Epithelial cell of prostate (primary cell): ENCODE measurements at regions not wholly inside any gene's neighbourhood (a gene's known extent, or its start where the extent isn't known, plus 50 kb on each side); places are given as distances from the start of the nearest gene placed in this dataset.

Experiments
- DNase-seq: peaks from one replicate; pipeline ENCODE4 v3.0.0-alpha.2; 2011; ENCODE audit warnings: low read depth, low spot score
- H3K27ac ChIP-seq: fragments of 450-650 bp; 2 replicates; pipeline ENCODE4 v1.5.1; 2017; ENCODE audit warnings: mild to moderate bottlenecking

DNA sequence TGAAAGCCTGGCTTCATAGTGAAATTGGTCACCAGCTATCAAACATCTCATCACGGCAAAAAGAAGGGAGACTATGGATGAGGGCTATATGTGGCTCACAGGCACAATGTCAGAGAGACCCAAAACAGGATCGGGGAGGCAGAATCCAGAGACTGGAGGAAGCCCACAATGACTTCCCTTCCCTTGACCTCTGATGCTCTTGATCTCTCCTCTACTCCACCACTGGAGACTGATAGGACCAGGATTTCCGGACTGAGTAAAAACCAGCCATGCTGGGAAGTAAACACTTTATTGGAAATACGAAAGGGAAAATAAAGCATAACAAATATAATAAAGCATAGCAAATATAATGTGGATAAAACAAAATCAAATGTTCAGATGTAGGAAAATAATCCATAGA lies 597.3 kb downstream of the UTRN start:
- H3K27ac ChIP-seq, result no peak overlapping the region
- DNase-seq, result no peak

DNA sequence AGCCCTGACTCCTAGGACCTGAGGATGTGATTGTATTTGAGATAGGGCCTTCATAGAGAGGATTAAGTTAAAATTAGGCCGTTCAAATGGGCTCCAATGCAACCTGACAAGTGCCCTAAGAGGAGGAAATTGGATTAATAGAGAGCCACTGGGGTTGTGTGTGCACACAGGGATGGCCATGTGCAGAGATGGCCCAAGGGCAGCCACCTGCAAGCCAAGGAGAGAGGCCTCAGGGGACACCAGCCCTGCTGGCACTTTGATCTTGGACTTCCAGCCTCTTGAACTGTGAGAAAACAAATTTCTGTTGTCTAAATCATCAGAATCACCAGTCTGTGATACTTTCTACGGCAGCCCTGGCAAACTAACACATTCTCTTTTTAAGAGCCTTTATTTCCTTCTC lies 598.8 kb downstream of the UTRN start:
- DNase-seq, result no peak
- no peak overlapping the region for H3K27ac ChIP-seq

DNA sequence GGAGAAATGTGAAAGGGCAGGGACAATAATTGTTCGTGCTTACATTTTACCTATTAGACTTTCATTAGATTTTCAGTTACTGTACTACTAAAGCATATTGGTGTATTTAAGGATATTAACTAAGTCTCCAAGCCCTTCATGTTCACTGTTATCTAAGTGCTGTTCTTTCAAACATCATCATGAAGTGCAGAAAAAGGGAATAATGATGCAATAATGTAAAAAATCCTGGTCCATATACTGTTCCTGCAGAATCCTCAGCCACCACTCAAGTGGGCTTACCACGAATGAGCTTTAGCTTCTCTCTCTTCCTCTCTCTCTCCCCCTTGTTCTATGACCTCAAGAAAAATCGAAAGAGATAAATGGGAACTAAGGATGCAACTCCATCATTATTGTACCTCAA lies 600.7 kb downstream of the UTRN start:
- DNase-seq, result no peak
- H3K27ac ChIP-seq, result no peak overlapping the region

DNA sequence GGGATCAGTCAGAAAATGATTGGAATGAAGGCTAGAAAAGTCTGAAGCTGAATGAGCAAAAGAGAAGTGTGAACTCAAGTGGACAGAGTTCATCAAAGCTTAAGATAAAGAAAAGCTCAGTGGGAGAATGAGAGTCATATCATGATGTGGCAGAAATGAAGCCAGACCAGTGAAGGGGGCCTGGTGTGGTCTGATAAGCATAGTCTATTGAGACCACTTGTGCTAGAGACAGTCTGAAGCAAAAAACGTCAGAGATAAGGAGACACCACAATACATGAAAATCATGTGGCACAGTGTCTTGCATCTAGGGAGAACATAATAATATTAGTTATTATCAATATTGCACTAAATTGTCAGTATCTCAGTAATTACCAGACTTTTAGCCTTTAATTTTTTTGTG lies 601.5 kb downstream of the UTRN start:
- no peak for DNase-seq

DNA sequence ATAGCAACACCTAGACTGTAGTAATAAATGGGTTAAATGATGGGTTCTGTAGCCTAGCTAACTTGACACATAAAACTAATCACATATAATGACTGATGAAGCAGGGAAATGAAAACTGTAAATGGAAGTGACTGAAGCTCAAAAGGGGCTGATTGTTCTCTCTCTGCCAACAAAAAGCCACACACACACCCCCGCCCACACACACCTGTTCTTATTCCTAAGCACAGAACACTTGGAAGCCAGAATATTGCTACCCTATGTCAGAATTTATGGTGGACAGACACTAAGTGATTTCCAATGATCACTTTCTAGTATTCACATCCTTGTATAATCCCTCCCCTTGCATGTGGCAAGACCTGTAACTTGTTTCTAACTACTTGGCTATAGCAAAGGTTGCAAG lies 603.5 kb downstream of the UTRN start:
- DNase-seq, result no peak
- no peak overlapping the region for H3K27ac ChIP-seq

More for the DNA sequence above, 601.5 kb downstream of the UTRN start:
- no peak overlapping the region for H3K27ac ChIP-seq

DNA sequence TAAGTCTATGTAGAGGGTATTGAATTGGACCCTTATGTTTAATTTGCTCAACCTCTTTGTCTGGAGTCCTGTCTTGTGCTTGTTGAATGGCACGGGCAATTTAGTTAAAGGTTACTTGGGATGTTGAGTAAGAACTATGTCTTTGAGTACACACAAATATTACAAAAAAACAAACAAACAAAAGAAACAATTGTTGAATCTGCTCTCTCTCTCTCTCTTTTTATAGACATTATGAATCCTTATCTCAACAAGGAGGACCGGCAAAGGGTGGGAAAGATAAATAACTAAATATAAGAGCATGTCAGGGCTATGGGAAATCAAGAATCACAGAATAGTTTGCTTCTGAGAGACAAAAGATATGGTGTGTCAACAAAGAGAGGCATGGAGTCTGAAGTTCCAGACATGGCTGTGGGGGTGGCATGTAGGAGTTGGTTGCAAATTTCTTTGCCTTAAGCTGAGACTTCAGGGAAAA lies 608.6 kb downstream of the UTRN start:
- no peak overlapping the region for H3K27ac ChIP-seq
- DNase-seq, result no peak

DNA sequence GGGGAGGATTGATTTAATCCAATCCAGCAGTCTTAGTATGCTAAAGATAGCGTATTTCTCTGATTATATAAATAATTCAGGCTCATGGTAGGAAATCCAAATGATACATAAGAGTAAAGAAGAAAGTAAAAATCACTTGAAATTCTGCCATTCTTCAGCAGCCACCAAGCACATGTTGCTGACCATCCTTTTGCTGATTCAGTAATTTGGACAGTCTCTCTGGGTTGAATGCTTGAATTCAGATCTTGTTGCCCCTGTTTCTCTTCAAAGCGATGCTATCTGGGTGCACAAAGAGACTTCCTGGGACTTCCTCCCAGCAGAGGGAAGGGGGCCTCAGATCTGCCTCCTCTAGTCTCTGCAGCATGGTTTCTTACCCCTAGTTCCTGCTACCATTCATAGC lies 609.1 kb downstream of the UTRN start:
- DNase-seq, result no peak
- no peak overlapping the region for H3K27ac ChIP-seq

DNA sequence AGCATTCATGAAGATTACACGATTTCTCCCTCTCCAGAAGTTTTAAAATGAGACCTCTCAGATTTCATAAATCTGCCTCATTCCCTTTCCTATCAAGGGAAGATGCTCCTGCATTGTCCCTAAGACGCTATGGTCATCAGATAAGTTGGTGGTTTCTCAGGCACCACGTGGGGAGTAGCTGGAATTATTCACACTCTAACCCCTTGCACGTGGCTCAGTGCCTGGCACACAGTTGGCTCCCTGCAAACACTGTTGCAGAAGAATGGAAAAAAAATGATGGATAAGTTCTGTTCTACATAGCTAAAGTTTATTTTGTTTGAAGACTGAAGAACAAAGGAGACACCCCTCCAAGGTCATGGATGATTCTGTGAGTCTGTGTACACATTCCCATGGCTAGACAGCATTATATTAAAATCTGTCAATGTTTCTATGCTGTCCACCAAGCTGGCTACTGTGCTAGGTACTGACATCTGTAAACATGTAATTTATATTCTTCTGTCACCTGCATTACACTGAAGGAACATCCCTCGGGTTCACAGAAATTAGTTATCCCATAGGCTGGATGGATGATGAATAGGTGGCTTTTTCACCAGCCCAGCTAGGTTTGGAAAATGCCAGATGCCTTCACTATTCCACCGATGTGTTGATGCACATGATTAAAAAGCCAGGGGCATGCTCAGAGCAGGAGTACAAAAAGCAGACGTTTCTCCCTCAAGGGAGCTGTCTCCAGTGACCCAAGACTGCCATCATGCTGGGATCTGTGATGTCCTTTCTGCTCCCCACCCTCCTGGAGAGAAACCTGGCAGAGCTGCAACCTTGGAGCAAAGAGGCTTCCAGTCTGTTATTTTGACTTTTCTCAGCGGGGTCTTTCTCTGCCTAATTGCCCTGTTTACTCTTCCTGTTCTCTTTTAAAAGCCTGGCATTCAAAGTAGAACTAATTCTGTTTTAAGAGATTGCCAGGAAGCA lies 610.5 kb downstream of the UTRN start:
- H3K27ac ChIP-seq, result no peak overlapping the region
- DNase-seq, result no peak

DNA sequence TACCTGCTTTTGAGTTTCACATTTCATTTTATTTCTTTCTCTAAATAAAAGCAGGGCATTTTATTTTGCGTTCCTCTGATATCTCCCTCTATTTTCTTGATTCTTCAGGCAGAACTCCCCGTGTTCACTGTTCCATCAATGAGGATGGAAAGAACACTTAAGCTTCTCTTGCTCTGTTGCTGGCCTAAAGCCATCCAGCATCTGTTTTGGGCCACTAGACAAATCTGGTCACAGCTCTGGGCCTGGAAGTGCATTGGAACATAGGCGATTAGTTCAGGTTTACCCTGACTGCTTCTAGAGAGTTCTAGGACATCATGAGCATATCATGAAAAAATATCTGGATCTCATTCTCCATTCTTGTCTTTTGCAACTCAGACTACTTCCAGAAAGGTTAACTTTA lies 611.2 kb downstream of the UTRN start:
- H3K27ac ChIP-seq, result no peak overlapping the region
- DNase-seq, result no peak

DNA sequence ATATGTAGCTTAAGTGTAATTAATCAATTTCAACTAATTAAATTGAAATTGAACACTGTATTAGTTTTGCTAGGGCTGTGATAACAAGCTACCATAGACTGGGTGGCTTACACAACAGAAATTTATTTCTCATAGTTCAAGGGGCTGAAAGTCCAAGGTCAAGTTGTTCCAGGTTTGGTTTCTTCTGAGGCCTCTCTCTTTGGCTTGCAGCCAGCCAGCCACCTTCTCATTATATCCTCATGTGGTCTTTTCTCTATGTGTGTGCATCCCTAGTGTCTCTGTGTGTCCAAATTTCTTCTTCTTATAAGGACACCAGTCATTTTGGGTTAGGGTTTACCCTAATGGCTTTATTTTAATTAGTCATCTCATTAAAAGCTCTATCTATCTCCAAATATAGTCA lies 611.7 kb downstream of the UTRN start:
- peak overlapping the region; percentile 93 for H3K27ac ChIP-seq
- DNase-seq, result no peak

DNA sequence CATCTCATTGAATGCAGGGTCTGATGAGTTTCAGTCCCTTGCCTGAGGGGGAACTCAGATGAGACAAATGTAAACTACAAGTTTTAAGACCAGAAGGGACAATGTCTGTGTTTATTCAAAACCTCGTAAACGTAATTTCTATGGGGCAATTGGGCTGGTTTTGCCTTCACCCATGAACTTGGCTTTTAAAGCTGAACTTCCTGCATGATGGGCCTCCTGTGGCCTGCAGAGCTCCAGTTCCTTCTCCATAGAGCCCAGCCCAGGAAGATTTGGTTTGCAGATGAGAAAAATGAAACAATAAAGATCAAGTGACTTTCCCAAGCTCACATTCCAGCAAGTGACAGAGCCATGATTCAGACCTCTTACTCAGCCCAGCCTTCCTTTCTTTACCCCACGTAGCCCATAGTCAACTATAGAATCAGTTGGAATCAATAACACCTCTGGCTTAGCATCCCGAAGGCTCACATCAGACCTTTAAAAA lies 612.3 kb downstream of the UTRN start:
- peak; percentile 63 for DNase-seq
- H3K27ac ChIP-seq, result peak overlapping the region; percentile 93

DNA sequence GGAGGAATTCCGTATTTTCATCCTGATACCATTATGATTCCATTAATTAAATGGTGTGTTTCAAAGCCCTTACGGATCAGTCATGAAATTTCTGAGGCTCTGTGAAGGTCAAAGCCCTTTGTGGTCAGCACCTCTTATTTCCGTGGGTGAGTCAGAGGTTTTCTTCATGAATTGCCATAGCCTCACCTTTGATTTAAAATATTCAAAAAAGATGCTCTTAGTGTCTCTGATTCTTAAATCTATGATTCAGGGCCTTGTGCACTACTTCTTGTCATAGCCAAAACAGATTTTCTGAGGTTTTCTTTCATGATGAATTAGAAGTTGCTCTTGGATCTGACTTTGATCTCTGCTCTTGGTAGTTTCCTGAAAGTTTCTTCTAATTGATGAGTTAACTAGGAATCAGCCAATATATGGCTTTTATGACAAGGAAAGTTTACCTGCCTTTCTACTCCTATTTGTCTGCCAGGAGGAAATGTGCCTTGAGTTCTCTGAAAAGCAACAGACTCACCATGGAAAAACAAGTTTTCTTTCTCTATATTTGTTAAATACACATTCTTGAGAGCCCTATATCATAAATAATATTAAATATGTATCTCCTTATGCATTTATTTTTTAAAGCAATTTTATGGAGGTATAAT lies 613.0 kb downstream of the UTRN start:
- peak; percentile 34 for DNase-seq
- H3K27ac ChIP-seq, result peak overlapping the region; percentile 93

DNA sequence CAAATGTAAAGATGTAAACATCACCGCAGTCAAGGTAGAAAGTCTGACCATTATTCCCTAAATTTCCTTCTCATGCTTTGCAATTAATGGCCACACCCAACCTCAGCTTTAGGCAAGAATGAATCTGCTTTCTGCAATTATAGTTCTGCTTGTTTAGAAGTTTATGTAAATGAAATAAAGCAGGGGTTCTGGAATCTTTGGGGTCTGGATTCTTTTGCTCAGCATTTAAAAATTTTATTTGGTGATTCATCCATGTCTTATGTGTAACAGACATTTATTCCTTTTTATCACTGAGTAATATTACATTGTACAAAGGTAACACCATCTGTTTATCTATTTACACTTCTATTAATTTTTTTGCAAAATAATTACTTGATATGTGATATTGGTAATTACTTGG lies 613.6 kb downstream of the UTRN start:
- peak overlapping the region; percentile 93 for H3K27ac ChIP-seq
- DNase-seq, result no peak

DNA sequence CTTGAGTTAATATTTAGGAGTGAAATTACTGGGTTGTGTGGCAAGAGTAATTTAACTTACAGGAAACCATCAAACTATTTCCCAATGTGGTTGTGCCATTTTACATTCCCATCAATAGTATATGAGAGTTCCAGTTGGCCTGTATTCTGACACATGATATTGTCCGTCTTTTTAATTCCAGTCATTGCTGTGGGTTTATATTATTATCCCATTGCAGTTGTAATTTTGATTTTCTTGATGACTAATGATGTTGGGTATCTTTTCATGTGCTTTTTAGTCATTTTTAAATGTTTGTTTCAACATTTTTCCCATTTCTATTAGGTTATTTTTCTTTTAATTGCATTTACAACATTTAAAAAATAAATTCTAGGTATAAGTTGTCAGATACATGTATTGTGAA lies 614.0 kb downstream of the UTRN start:
- DNase-seq, result no peak
- peak overlapping the region; percentile 93 for H3K27ac ChIP-seq

DNA sequence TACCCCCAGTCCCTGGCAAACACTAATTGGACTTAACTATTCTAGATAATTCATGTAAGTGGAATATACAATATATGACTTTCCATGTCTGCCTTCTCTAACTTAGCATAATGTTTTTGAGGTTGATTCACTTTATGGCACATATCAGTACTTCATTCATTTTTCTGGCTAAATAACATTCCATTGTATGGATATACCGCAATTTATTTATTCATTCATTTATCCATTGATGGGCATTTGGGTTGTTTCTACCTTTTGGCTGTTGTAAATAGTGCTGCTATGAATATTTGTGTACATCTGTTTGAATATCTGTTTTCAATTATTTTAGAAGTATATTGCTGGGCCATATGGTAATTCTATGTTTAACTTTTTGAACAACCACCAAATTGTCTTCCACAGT lies 616.3 kb downstream of the UTRN start:
- no peak for DNase-seq
- H3K27ac ChIP-seq, result no peak overlapping the region

DNA sequence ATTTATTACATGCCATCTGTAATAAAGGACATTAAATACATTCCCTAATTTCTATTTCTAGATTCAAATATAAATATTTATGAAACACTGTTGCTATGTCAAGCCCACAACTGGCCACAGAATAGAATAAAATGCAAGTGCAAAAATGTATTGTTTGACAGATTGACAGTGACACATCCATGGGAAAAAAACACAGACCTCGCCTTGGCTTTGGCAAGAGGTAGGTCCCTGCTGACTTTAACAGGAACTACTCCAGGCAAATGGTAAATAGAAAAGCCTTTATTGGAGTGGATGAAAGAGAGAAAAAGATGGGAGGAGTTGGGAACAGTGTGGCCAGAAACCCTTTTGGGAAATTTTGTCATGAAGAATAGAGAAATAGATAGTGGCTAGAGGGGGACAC lies 622.9 kb downstream of the UTRN start:
- DNase-seq, result no peak
- H3K27ac ChIP-seq, result no peak overlapping the region

DNA sequence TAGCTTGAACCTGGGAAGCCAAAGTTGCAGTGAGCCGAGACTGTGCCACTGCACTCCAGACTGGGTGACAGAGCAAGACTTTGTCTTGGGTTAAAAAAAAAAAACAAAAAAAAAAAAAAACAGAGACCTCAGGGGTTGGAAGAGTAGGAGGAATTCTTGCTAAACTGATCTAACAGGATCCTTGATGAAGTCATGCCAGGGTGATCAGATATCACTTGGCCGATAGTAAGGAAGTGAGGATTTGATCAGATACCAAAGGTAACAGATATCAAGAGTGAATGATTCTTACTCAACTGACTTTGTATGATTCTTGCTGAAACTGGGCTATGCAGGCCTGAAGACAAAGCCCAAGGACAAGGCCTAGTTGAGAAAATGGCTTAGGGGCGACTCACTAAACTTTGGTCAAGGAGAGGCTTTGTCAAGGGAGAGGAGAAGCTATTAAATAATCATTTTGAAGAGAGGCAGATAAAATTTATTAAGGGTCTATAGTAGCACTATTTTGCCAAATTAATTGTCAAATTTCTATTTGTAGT lies 624.7 kb downstream of the UTRN start:
- H3K27ac ChIP-seq, result no peak overlapping the region
- DNase-seq, result no peak

DNA sequence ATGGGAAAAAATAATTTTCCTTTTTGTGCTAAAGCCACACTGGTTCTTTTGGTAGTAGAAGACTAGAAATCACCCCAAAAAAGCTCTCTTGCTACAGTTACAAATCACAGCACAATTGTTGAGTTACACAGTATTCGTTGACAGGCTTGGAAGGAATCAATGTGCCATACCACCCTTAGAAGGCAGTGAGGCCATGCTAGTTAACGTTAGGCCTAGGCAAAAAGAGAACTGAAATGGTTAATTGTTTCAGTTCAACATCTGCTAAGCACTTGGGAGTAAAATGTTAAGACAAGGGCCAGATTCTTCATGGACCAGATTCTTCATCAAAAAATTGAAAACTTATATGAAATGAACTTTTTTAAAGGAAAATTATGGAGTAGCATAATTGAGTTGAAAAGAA lies 626.2 kb downstream of the UTRN start:
- no peak for DNase-seq
- no peak overlapping the region for H3K27ac ChIP-seq

DNA sequence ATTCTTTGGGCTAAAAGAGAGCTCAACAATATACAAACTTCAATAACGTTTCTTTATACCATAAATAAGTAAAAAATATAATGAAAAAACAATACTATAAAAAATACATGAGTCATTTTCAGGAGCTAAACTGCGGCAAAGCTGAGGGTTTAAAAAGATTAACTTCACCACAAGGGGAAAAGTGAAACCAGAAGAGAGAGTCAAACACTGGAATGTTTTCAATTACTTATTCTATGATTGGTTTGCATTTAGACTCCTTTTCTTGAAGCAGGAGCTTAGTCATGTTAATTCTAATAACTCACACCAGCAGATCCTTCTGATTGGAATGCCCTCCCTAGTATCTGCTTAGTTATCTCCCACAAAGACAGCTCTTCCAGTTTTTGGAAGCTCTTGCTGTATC lies 627.3 kb downstream of the UTRN start:
- DNase-seq, result peak; percentile 31
- no peak overlapping the region for H3K27ac ChIP-seq

DNA sequence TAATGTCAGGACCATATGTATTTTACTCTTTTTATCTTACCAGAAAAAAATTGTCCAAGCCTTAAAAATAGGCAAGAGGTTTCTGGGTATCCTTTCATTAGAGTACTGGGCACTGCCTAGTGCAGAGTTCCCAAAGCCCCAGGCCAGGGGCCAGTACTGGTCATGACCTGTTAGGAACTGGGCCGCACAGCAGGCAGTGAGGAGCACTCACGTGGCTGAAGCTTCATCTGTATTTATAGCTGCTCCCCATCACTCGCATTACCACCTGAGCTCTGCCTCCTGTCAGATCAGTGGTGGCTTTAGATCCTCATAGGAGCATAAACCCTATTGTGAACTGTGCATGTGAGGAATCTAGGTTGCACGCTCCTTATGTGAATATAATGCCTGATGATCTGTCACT lies 632.9 kb downstream of the UTRN start:
- H3K27ac ChIP-seq, result no peak overlapping the region
- DNase-seq, result no peak

DNA sequence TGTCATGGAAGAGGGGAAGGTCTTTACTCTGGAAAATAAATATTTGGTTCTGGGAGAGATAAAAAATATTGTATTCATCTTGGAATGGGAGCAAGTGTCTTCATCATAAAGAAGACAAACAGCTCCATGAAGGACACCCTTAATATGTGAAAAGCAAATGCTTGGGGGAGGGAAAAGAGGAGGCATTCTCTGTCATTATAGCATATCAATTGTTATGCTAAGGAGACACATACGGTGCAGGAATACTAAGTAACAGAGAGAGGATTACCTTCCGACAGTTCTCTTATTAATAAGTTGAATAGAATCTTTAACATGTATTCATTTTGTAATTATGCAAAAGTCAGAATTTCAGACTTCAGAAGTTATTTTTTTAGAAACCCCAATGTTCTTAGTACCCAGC lies 634.4 kb downstream of the UTRN start:
- DNase-seq, result no peak
- H3K27ac ChIP-seq, result no peak overlapping the region
